ENCODE measurements at regions not wholly inside any gene's neighbourhood (a gene's known extent, or its start where the extent isn't known, plus 50 kb on each side); places are given as distances from the start of the nearest gene placed in this dataset.

- no peak for TF ChIP-seq POLR2A (IDR thresholded peaks at IDR 0.05; ENCODE audit: low read depth)
- Histone ChIP-seq H3K27ac (replicated peaks in 1 of 4) (no peak overlapping the region), H3K36me3 (no peaks in the 10 kb centered on the region), H3K27me3 (no peaks in the 10 kb centered on the region), H3K9me3 (no peaks in the 10 kb centered on the region), H3K4me3 (no peak overlapping the region), H3K4me1 (no peaks in the 10 kb centered on the region)
- WGBS = 31% methylated on average over 1 of the region's 1 CpG
- intact Hi-C loops (cut with DNase I) = no loop called here
- no peak for DNase-seq (ENCODE audit: extremely low spot score)
These were observed 440.3 kb upstream of the ONECUT1 start for GRCh38 chr15:53230473-53230872.

DNA sequence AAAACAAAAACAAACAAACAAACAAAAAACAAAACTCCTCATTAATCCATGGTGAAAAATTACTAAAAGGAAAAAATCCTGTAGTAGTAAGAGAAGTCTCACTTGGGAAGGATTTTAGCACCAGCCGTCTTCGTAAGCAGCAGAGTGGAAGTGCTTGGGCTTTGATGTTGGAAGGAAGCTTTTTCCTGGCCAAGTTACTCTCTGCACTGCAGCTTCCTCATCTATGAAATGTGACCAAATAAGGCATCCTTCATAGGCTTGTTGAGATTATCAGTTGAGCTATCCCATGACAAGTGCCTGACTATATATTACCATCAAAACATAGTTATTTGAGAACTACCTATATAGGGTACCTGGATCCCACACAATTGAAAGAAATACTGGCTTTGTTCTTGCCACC is 436.4 kb upstream of the ONECUT1 start:
- Histone ChIP-seq H3K4me1 (no peaks in the 10 kb centered on the region), H3K9me3 (no peaks in the 10 kb centered on the region), H3K4me3 (no peak overlapping the region), H3K27ac (replicated peaks in 1 of 4) (no peak overlapping the region), H3K36me3 (no peaks in the 10 kb centered on the region), H3K27me3 (no peaks in the 10 kb centered on the region)
- WGBS = 84% methylated on average over 2 of the region's 2 CpGs
- TF ChIP-seq POLR2A (IDR thresholded peaks at IDR 0.05; ENCODE audit: low read depth) (no peak), EP300 (IDR thresholded peaks at IDR 0.05) (no peak), POLR2AphosphoS5 (IDR thresholded peaks at IDR 0.05) (no peak)
- TF ChIP-seq, protein P1, sequence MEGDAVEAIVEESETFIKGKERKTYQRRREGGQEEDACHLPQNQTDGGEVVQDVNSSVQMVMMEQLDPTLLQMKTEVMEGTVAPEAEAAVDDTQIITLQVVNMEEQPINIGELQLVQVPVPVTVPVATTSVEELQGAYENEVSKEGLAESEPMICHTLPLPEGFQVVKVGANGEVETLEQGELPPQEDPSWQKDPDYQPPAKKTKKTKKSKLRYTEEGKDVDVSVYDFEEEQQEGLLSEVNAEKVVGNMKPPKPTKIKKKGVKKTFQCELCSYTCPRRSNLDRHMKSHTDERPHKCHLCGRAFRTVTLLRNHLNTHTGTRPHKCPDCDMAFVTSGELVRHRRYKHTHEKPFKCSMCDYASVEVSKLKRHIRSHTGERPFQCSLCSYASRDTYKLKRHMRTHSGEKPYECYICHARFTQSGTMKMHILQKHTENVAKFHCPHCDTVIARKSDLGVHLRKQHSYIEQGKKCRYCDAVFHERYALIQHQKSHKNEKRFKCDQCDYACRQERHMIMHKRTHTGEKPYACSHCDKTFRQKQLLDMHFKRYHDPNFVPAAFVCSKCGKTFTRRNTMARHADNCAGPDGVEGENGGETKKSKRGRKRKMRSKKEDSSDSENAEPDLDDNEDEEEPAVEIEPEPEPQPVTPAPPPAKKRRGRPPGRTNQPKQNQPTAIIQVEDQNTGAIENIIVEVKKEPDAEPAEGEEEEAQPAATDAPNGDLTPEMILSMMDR (IDR thresholded peaks at IDR 0.05) = no peak
- DNase-seq (ENCODE audit: extremely low spot score) = peak; percentile 34
- intact Hi-C loops (cut with DNase I) = no loop called here

GRCh38 chr15:53225781-53226180 is 435.6 kb upstream of the ONECUT1 start:
- no peak for DNase-seq (ENCODE audit: extremely low spot score)
- 80% methylated on average over 3 of the region's 3 CpGs for WGBS
- H3K27me3 ChIP-seq = no peaks in the 10 kb centered on the region
- no peaks in the 10 kb centered on the region for H3K36me3 ChIP-seq
- intact Hi-C loops (cut with DNase I) = no loop called here
- TF ChIP-seq, protein P1 (IDR thresholded peaks at IDR 0.05) = no peak
- TF ChIP-seq POLR2A (IDR thresholded peaks at IDR 0.05; ENCODE audit: low read depth) (no peak), EP300 (IDR thresholded peaks at IDR 0.05) (no peak), POLR2AphosphoS5 (IDR thresholded peaks at IDR 0.05) (no peak)
- H3K4me1 ChIP-seq = no peaks in the 10 kb centered on the region
- no peak overlapping the region for H3K4me3 ChIP-seq
- no peaks in the 10 kb centered on the region for H3K9me3 ChIP-seq
- no peak overlapping the region for H3K27ac ChIP-seq (replicated peaks in 1 of 4)

GRCh38 chr15:53224371-53224770 is 434.2 kb upstream of the ONECUT1 start:
- no peaks in the 10 kb centered on the region for H3K4me1 ChIP-seq
- intact Hi-C loops (cut with DNase I) = no loop called here
- DNase-seq (ENCODE audit: extremely low spot score) = no peak
- no peaks in the 10 kb centered on the region for H3K9me3 ChIP-seq
- H3K4me3 ChIP-seq = no peak overlapping the region
- no peak overlapping the region for H3K27ac ChIP-seq (replicated peaks in 1 of 4)
- H3K27me3 ChIP-seq = no peaks in the 10 kb centered on the region
- TF ChIP-seq, protein P1 (IDR thresholded peaks at IDR 0.05) = no peak
- TF ChIP-seq POLR2A (IDR thresholded peaks at IDR 0.05; ENCODE audit: low read depth) = no peak
- no peak for TF ChIP-seq EP300 (IDR thresholded peaks at IDR 0.05)
- no peak for TF ChIP-seq POLR2AphosphoS5 (IDR thresholded peaks at IDR 0.05)
- no peaks in the 10 kb centered on the region for H3K36me3 ChIP-seq

- no peaks in the 10 kb centered on the region for H3K9me3 ChIP-seq
- no peak overlapping the region for H3K27ac ChIP-seq (replicated peaks in 1 of 4)
- 86% methylated on average over 1 of the region's 1 CpG for WGBS
- peak; percentile 60 for DNase-seq (ENCODE audit: extremely low spot score)
- H3K4me3 ChIP-seq = no peak overlapping the region
- intact Hi-C loops (cut with DNase I) = no loop called here
- no peaks in the 10 kb centered on the region for H3K4me1 ChIP-seq
- H3K36me3 ChIP-seq = no peaks in the 10 kb centered on the region
- TF ChIP-seq EP300 (IDR thresholded peaks at IDR 0.05) = no peak
- TF ChIP-seq, protein P1 (IDR thresholded peaks at IDR 0.05) = no peak
- TF ChIP-seq POLR2A (IDR thresholded peaks at IDR 0.05; ENCODE audit: low read depth) = no peak
- TF ChIP-seq POLR2AphosphoS5 (IDR thresholded peaks at IDR 0.05) = no peak
- H3K27me3 ChIP-seq = no peaks in the 10 kb centered on the region
These were observed 433.7 kb upstream of the ONECUT1 start for GRCh38 chr15:53223815-53224214.

Measured in esophagus muscularis mucosa (tissue), 4 donors.